Progenitor cell of endocrine pancreas (in vitro differentiated cells): ENCODE measurements at regions not wholly inside any gene's neighbourhood (a gene's known extent, or its start where the extent isn't known, plus 50 kb on each side); places are given as distances from the start of the nearest gene placed in this dataset.

Experiments
- DNase-seq: peaks from one replicate; pipeline ENCODE4 v3.0.0; 2021; ENCODE audit warnings: low spot score; ENCODE audit not compliant: unreplicated experiment
- H3K27ac Mint-ChIP-seq: 2 replicates; pipeline ENCODE4 v1.8.0; 2021; ENCODE audit warnings: mild to moderate bottlenecking, moderate library complexity, mixed read lengths
- H3K27me3 Mint-ChIP-seq: 2 replicates; pipeline ENCODE4 v1.8.0; 2021; ENCODE audit warnings: mixed read lengths
- H3K36me3 Mint-ChIP-seq: 2 replicates; pipeline ENCODE4 v1.8.0; 2022; ENCODE audit warnings: mixed read lengths; ENCODE audit not compliant: insufficient read depth
- H3K4me1 Mint-ChIP-seq: 2 replicates; pipeline ENCODE4 v1.8.0; 2021; ENCODE audit warnings: low read depth, mixed read lengths
- H3K4me3 Mint-ChIP-seq: 2 replicates; pipeline ENCODE4 v1.8.0; 2021; ENCODE audit warnings: low read depth, mild to moderate bottlenecking, moderate library complexity, mixed read lengths
- H3K9me3 Mint-ChIP-seq: 2 replicates; pipeline ENCODE4 v1.8.0; 2021; ENCODE audit warnings: low read depth, mixed read lengths
- CTCF ChIP-seq: fragments of 200-600 bp; sonication (generic); IDR thresholded peaks from one replicate; pipeline ENCODE4 v1.5.0; 2021; ENCODE audit warnings: antibody characterized with exemption, mild to moderate bottlenecking; ENCODE audit not compliant: unreplicated experiment

DNA sequence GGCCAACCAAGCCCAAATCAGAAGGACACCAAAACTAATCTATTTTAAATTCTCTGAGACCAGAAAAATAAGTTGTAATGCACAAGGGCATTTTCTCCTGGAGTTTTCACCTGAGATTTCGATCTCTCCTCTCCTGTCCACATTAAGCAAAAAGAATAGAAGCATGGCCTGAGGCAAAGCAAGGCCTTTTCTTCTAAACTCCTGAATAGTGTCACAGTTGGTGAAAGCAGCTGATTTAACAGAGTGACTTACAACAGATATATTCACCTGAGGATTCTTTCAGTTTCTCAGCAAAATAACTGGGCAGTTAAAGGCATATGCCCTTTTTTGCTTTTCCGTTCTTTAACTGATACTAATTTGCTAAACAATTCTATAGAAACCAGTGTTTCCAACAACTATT, 547.7 kb downstream of the EFNA5 start:
- peaks cover 11% of the 10 kb centered on the region for H3K4me1 Mint-ChIP-seq
- no peaks in the 10 kb centered on the region for H3K27me3 Mint-ChIP-seq
- no peaks in the 10 kb centered on the region for H3K9me3 Mint-ChIP-seq
- H3K36me3 Mint-ChIP-seq = no peaks in the 10 kb centered on the region
- TF ChIP-seq CTCF = no peak
- DNase-seq = no peak
- no peak overlapping the region for H3K4me3 Mint-ChIP-seq
- no peak overlapping the region for H3K27ac Mint-ChIP-seq

GRCh38 chr5:107121793-107122519, 548.8 kb downstream of the EFNA5 start:
- no peaks in the 10 kb centered on the region for H3K27me3 Mint-ChIP-seq
- H3K36me3 Mint-ChIP-seq = no peaks in the 10 kb centered on the region
- no peak for DNase-seq
- H3K27ac Mint-ChIP-seq = no peak overlapping the region
- H3K4me3 Mint-ChIP-seq = no peak overlapping the region
- TF ChIP-seq CTCF = no peak
- H3K4me1 Mint-ChIP-seq = peaks cover 6% of the 10 kb centered on the region
- H3K9me3 Mint-ChIP-seq = no peaks in the 10 kb centered on the region

GRCh38 chr5:107119656-107120055, 551.1 kb downstream of the EFNA5 start:
- Mint-ChIP-seq H3K27me3 (no peaks in the 10 kb centered on the region), H3K4me1 (peaks cover 6% of the 10 kb centered on the region), H3K36me3 (no peaks in the 10 kb centered on the region), H3K4me3 (no peak overlapping the region), H3K27ac (no peak overlapping the region), H3K9me3 (no peaks in the 10 kb centered on the region)
- DNase-seq = no peak
- no peak for TF ChIP-seq CTCF

DNA sequence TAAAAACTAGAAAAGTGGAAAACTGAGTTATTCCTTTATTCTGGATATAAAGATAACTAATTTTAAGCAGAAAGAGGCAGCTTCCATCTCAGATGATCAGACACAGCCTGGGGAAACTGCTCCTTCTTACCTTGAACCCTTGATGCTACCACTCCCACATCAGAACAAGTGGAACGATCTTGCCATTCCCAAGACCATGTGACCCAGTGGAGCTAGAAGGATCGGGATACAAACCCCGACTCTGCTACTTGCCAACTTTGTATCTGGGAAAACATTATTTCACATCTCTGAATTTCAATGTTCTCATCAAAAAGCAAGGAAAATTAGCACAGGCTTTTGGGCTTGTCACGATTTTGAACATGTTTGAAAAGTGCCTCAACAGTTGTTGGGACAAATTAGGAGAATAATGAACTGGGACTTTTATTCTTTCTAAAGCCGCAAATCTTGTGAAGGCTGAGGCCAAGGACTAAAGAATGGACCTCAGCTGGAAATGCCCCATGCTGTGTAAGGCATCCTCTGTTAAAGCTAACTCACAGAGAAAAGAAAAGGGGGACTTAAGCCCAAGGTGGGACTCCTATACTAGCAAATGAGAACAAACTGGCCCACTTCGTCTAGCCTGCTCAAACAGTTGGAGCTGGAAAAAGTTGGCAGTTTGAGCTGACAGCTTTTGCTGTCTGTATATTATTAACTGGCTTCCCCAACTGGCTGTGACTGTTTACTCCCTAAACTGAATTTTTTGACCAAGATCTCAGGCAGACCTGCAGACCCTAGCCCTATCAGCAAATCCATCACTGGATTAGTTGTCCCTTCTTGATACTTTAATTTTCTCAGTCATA, 552.3 kb downstream of the EFNA5 start:
- DNase-seq = no peak

More for the DNA sequence above, 552.3 kb downstream of the EFNA5 start:
- H3K27ac Mint-ChIP-seq = no peak overlapping the region
- H3K4me1 Mint-ChIP-seq = peaks cover 6% of the 10 kb centered on the region
- no peaks in the 10 kb centered on the region for H3K9me3 Mint-ChIP-seq
- no peaks in the 10 kb centered on the region for H3K36me3 Mint-ChIP-seq
- H3K4me3 Mint-ChIP-seq = no peak overlapping the region
- no peak for TF ChIP-seq CTCF
- H3K27me3 Mint-ChIP-seq = no peaks in the 10 kb centered on the region
